Neural progenitor cell (in vitro differentiated cells): ENCODE measurements at regions not wholly inside any gene's neighbourhood (a gene's known extent, or its start where the extent isn't known, plus 50 kb on each side); places are given as distances from the start of the nearest gene placed in this dataset.

Experiments used
- CTCF ChIP-seq: fragments of 200-600 bp; sonication (generic); IDR thresholded peaks from 2 replicates; pipeline ENCODE4 v1.5.1; 2017; ENCODE audit warnings: antibody characterized with exemption, mild to moderate bottlenecking
- EZH2 ChIP-seq: fragments of 200-600 bp; sonication (generic); IDR thresholded peaks from 2 replicates; pipeline ENCODE4 v1.6.1; 2017; ENCODE audit warnings: antibody characterized with exemption, mild to moderate bottlenecking, moderate library complexity
- EZH2phosphoT487 ChIP-seq: fragments of 200-600 bp; sonication (generic); IDR thresholded peaks from 2 replicates; pipeline ENCODE4 v1.6.1; 2017; ENCODE audit warnings: antibody characterized with exemption

GRCh38 chr13:22110368-22110767 lies 439.5 kb downstream of the FGF9 start:
- no peak for TF ChIP-seq EZH2phosphoT487
- no peak for TF ChIP-seq CTCF
- no peak for TF ChIP-seq EZH2
